ENCODE measurements at regions not wholly inside any gene's neighbourhood (a gene's known extent, or its start where the extent isn't known, plus 50 kb on each side); places are given as distances from the start of the nearest gene placed in this dataset.

GRCh38 chr3:118055381-118055780 lies 979.3 kb downstream of the IGSF11 start:
- FAIRE-seq, result no peak
- Histone ChIP-seq H4K5ac (ENCODE audit: insufficient read length, low read depth, low read length) (no peak overlapping the region), H3K4ac (replicated peaks; ENCODE audit: insufficient read length, low read depth, low read length) (no peak overlapping the region), H3K27ac (ENCODE audit: low read depth, low read length) (no peak overlapping the region), H3K4me3 (ENCODE audit: extremely low read depth in 1 of 4, insufficient read depth in 2 of 4, low read depth in 3 of 4, low read length in 4 of 4) (no peak overlapping the region), H2AFZ (ENCODE audit: low read length) (0 out of 2 replicates have a peak overlapping the region, but pooled peaks have one; percentile 47), H2BK20ac (ENCODE audit: low read length) (no peak overlapping the region), H2BK120ac (replicated peaks; ENCODE audit: low read depth, low read length) (no peak overlapping the region), H3K27me3 (replicated peaks in 1 of 4; ENCODE audit: control insufficient read depth in 3 of 4, extremely low read depth in 1 of 4, insufficient read depth in 3 of 4, low read length in 3 of 4) (no peaks in the 10 kb centered on the region), H3K4me1 (replicated peaks in 1 of 4; ENCODE audit: control insufficient read depth in 3 of 4, insufficient read depth in 4 of 4, low read length in 3 of 4) (no peaks in the 10 kb centered on the region), H4K8ac (ENCODE audit: extremely low read depth, insufficient read depth, low read length) (no peak overlapping the region), H3K14ac (ENCODE audit: insufficient read length) (no peak overlapping the region), H3K9ac (replicated peaks in 1 of 4; ENCODE audit: extremely low read depth in 1 of 4, low read depth in 3 of 4, low read length in 3 of 4) (no peak overlapping the region; a peak in 1 of 7 replicates), H2BK12ac (ENCODE audit: low read depth, low read length) (no peak overlapping the region), H3K23me2 (ENCODE audit: low read depth, low read length) (no peaks in the 10 kb centered on the region), H2BK15ac (ENCODE audit: low read length) (no peak overlapping the region), H3K36me3 (ENCODE audit: control insufficient read depth in 2 of 4, insufficient read depth in 4 of 4, low read length in 3 of 4) (no peaks in the 10 kb centered on the region), H3K4me2 (ENCODE audit: insufficient read depth in 1 of 2, low read depth in 2 of 2, low read length in 2 of 2) (no peak overlapping the region), H3K79me1 (ENCODE audit: low read depth, low read length) (no peaks in the 10 kb centered on the region), H4K91ac (replicated peaks; ENCODE audit: insufficient read length, low read length) (no peak overlapping the region), H3K9me3 (ENCODE audit: insufficient read depth in 2 of 2, low read depth in 1 of 2, low read length in 1 of 2) (0 out of 4 replicates have a peak, but pooled peaks cover 0 to 3% of the 10 kb centered on the region in 2 experiments), H2BK5ac (ENCODE audit: low read depth, low read length) (no peak overlapping the region), H4K20me1 (replicated peaks in 1 of 2; ENCODE audit: control insufficient read depth in 1 of 2, insufficient read depth in 2 of 2, low read length in 2 of 2) (no peaks in the 10 kb centered on the region), H3K18ac (ENCODE audit: extremely low read depth, low read length) (no peak overlapping the region), H3K79me2 (ENCODE audit: control insufficient read depth in 1 of 2, insufficient read depth in 2 of 2, low read length in 2 of 2) (no peaks in the 10 kb centered on the region), H3K23ac (ENCODE audit: insufficient read length) (no peak overlapping the region), H2AK5ac (ENCODE audit: low read depth, low read length) (no peak overlapping the region), H3K56ac (replicated peaks; ENCODE audit: insufficient read length, low read depth, low read length) (no peak overlapping the region)
- no peak for DNase-seq (ENCODE audit: low read depth in 1 of 2, low spot score in 2 of 2)
- ChIA-PET POLR2A (ENCODE audit: partially characterized antibody) (interaction anchor here (0.6 kb wide), 1 partner anchor 59 kb away, joined by 3 read pairs; no protein-coding TSS in a partner anchor), CTCF (ENCODE audit: partially characterized antibody) (interaction anchor here (1.2 kb wide), 1 partner anchor 8 kb away, joined by 4 read pairs; no protein-coding TSS in a partner anchor)
- TF ChIP-seq KDM1A (IDR thresholded peaks at IDR 0.05; ENCODE audit: borderline replicate concordance, low read length) (no peak), KDM4A (IDR thresholded peaks at IDR 0.05; ENCODE audit: low read depth, low read length, severe bottlenecking) (no peak)
- WGBS, 2 experiments (ENCODE audit: extremely low coverage in 1 of 2, insufficient coverage in 1 of 2, insufficient read length in 1 of 2, insufficient replicate concordance in 2 of 2, low coverage in 1 of 2, low lambda C conversion rate in 2 of 2, missing lambda C conversion rate in 1 of 2), result 0% methylated on average over 1 of the region's 1 CpG; no CpG with 5 or more reads in 1 of the 2 experiments
